ENCODE measurements at regions not wholly inside any gene's neighbourhood (a gene's known extent, or its start where the extent isn't known, plus 50 kb on each side); places are given as distances from the start of the nearest gene placed in this dataset.
A peak's percentile ranks its signal among the peaks of the same experiment; 100 is the strongest.

DNA sequence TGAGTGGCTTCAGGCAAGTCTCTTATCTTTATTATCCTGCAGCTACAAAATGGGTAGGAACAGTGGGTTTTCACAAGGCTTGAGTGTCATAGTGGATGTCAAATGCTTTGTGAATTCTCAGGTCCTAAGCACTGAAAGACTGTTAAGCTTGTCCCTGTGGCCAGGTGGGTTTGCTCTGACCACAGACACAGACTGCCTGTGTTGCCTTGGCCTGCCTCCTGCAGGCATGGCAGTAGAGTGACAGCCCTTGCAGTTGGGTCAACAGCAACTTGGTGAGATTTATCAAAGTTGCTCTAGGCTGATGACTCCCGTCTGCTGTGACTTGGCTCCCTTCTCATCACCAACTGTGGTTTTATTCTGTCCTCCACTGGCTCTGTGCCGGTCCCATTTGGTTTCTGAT lies 520.0 kb upstream of the CCDC196 start:
- intact Hi-C loops (cut with micrococcal nuclease; ENCODE audit: unreplicated experiment) (no loop called here), in situ Hi-C loops (cut with MboI) (no loop called here)
- H3K9me3 ChIP-seq (replicated peaks; ENCODE audit: control insufficient read depth, insufficient read depth, low read length): no peaks in the 10 kb centered on the region
- no peak for DNase-seq (ENCODE audit: low read depth, low spot score)
- ChIA-PET RAD21 (ENCODE audit: unreplicated experiment) (interaction anchor here (0.5 kb wide), 1 partner anchor 192 kb away, joined by 3 read pairs; no protein-coding TSS in a partner anchor), CTCF (interaction anchor here (0.9 to 1.4 kb wide), 2 partner anchors 105 to 802 kb away, joined by 3 to 6 read pairs; no protein-coding TSS in a partner anchor), SMC1A (ENCODE audit: uncharacterized antibody, unreplicated experiment) (no interaction called here), POLR2A (no interaction called here)
- H3K9ac ChIP-seq (ENCODE audit: control insufficient read depth, insufficient read depth, low read length): no peak overlapping the region
- no peak overlapping the region for H3K4me2 ChIP-seq (ENCODE audit: control insufficient read depth, insufficient read depth)
- H3K4me3 ChIP-seq: no peak overlapping the region
- H3K36me3 ChIP-seq (ENCODE audit: control insufficient read depth in 2 of 2, insufficient read depth in 2 of 2, low read length in 1 of 2): no peaks in the 10 kb centered on the region
- TF ChIP-seq RAD21 (IDR thresholded peaks at IDR 0.05; ENCODE audit: insufficient read depth, low read depth, low read length) (0 out of 2 replicates have a peak, but pooled peaks have one; percentile 21), RB1 (IDR thresholded peaks at IDR 0.05; ENCODE audit: borderline replicate concordance) (no peak), MEF2B (IDR thresholded peaks at IDR 0.05; ENCODE audit: partially characterized antibody, poor library complexity, severe bottlenecking) (no peak), ZNF24 (IDR thresholded peaks at IDR 0.05) (no peak)
- TF ChIP-seq, protein P1, sequence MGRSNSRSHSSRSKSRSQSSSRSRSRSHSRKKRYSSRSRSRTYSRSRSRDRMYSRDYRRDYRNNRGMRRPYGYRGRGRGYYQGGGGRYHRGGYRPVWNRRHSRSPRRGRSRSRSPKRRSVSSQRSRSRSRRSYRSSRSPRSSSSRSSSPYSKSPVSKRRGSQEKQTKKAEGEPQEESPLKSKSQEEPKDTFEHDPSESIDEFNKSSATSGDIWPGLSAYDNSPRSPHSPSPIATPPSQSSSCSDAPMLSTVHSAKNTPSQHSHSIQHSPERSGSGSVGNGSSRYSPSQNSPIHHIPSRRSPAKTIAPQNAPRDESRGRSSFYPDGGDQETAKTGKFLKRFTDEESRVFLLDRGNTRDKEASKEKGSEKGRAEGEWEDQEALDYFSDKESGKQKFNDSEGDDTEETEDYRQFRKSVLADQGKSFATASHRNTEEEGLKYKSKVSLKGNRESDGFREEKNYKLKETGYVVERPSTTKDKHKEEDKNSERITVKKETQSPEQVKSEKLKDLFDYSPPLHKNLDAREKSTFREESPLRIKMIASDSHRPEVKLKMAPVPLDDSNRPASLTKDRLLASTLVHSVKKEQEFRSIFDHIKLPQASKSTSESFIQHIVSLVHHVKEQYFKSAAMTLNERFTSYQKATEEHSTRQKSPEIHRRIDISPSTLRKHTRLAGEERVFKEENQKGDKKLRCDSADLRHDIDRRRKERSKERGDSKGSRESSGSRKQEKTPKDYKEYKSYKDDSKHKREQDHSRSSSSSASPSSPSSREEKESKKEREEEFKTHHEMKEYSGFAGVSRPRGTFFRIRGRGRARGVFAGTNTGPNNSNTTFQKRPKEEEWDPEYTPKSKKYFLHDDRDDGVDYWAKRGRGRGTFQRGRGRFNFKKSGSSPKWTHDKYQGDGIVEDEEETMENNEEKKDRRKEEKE (IDR thresholded peaks at IDR 0.05): no peak
- peaks cover 2 to 4% of the 10 kb centered on the region in 2 experiments; a peak in 2 of 4 replicates for H3K27me3 ChIP-seq (replicated peaks in 1 of 2; ENCODE audit: control insufficient read depth in 2 of 2, insufficient read depth in 2 of 2, low read length in 1 of 2)
- no TSS peak for BruUV-seq (replicated peaks)
- no peak for FAIRE-seq
- no peaks in the 10 kb centered on the region for H3K79me2 ChIP-seq (ENCODE audit: control insufficient read depth, insufficient read depth, low read length)
- no peak overlapping the region for H3K27ac ChIP-seq (ENCODE audit: control insufficient read depth, insufficient read depth)
- H3K4me1 ChIP-seq (ENCODE audit: control insufficient read depth, insufficient read depth, low read length): no peaks in the 10 kb centered on the region
- 7% methylated on average over 2 of the region's 2 CpGs for WGBS (ENCODE audit: insufficient coverage, insufficient replicate concordance, low lambda C conversion rate, missing lambda C conversion rate)
- H4K20me1 ChIP-seq (ENCODE audit: control insufficient read depth, insufficient read depth): no peaks in the 10 kb centered on the region
- ATAC-seq: no peak
- H2AFZ ChIP-seq (ENCODE audit: control insufficient read depth, low read depth, low read length): no peak overlapping the region

All from GM12878 (cell line).